GM18951 (cell line): ENCODE measurements at regions not wholly inside any gene's neighbourhood (a gene's known extent, or its start where the extent isn't known, plus 50 kb on each side); places are given as distances from the start of the nearest gene placed in this dataset.

Experiments
- POLR2A ChIP-seq: IDR thresholded peaks from 4 replicates; pipeline ENCODE4 v1.6.1; 2011; ENCODE audit warnings: mild to moderate bottlenecking; ENCODE audit not compliant: insufficient read length, insufficient read depth; ENCODE audit errors: extremely low read depth
- in situ Hi-C: fragments of 300-500 bp; cut with MboI; formaldehyde crosslinking; loops from one replicate; pipeline ENCODE4 v1.12.0; 2022; ENCODE audit warnings: low sequenced_read_pairs, mixed read lengths, inconsistent platforms; ENCODE audit not compliant: unreplicated experiment

DNA sequence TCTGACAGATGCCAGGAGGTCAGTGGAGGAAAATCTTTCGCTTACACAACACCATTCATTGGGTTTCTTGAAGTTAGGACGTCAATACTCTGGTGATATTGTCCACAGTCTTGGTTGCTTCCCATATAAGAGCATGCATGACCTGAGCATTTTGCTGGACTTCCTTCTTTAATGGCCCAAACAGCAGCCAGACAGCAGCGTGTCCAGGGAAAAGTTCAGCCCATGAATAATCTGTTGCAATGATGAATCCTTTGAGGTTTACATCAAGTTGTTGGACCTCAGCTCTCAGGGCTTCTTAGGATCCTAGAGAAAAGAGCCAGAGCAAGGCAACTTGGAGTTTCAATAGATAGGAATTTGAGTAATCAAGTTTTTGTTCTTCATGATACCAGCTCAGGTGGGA, 155.6 kb upstream of the MGAT5 start:
- in situ Hi-C loops: loop anchor here (25.0 kb wide), 1 partner anchor 211 kb away; no protein-coding TSS in a partner anchor
- no peak for TF ChIP-seq POLR2A

GRCh38 chr2:134099273-134099672, 154.6 kb upstream of the MGAT5 start:
- in situ Hi-C loops: loop anchor here (25.0 kb wide), 1 partner anchor 212 kb away; no protein-coding TSS in a partner anchor

GRCh38 chr2:134103196-134103595, 150.7 kb upstream of the MGAT5 start:
- in situ Hi-C loops: no loop called here
- TF ChIP-seq POLR2A: no peak

More at GRCh38 chr2:134099273-134099672, 154.6 kb upstream of the MGAT5 start:
- no peak for TF ChIP-seq POLR2A

- in situ Hi-C loops: no loop called here
Measured at GRCh38 chr2:134104754-134105153, 149.1 kb upstream of the MGAT5 start.

GRCh38 chr2:134107402-134107801, 146.5 kb upstream of the MGAT5 start:
- no peak for TF ChIP-seq POLR2A
- in situ Hi-C loops: no loop called here

More at GRCh38 chr2:134104754-134105153, 149.1 kb upstream of the MGAT5 start:
- no peak for TF ChIP-seq POLR2A

GRCh38 chr2:134108113-134108512, 145.8 kb upstream of the MGAT5 start:
- in situ Hi-C loops: no loop called here
- TF ChIP-seq POLR2A: no peak

DNA sequence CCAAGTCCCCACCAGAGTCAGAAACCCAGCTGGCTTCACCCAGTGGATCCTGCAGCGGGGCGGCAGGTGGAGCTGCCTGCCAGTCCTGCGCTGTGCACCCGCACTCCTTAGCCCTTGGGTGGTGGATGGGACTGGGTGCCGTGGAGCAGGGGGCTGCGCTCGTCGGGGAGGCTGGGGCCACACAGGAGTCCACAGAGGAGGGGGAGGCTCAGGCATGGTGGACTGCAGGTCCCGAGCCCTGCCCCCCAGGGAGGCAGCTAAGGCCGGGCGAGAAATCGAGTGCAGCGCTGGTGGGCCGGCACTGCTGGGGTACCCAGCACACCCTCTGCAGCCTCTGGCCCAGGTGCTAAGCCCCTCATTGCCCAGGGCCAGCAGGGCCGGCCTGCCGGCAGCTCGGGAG, 144.6 kb upstream of the MGAT5 start:
- TF ChIP-seq POLR2A: no peak
- in situ Hi-C loops: no loop called here

GRCh38 chr2:134109725-134110124, 144.1 kb upstream of the MGAT5 start:
- in situ Hi-C loops: no loop called here
- no peak for TF ChIP-seq POLR2A

DNA sequence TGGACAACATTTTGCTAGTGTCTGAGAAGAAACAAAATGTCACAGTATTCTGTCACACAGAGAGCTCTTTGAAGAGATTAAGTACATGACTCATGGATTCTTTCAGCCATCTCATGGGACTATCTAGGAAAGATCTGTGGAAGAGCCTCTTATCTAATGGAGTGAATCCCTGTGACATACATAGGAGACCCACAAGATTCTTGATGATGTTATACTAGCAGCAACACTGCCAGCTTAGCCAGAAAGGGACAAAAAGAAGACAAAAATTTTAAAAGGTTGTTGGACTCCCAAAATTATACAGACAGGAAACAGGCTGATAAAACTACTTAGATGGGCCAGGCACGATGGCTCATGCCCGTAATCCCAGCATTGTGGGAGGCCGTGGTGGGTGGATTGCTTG, 143.3 kb upstream of the MGAT5 start:
- in situ Hi-C loops: no loop called here
- TF ChIP-seq POLR2A: no peak

DNA sequence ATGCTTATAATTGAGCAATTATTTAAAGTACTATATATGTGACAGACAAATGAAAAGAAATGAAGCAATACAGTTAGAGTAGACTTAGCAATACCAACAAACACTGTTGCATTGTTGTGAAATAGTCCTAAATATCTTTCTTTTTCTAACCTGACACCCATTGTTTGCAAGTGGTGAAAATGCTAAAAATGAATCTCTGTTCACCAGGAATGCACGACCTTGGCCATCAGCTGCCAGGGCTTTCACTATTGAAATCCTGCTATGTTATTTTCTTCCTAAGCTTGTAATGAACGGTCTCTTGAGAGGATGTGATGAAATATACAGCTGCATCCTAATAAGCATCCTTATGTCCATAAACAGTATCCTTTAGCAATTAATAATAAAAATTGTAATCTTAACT, 136.2 kb upstream of the MGAT5 start:
- no peak for TF ChIP-seq POLR2A

DNA sequence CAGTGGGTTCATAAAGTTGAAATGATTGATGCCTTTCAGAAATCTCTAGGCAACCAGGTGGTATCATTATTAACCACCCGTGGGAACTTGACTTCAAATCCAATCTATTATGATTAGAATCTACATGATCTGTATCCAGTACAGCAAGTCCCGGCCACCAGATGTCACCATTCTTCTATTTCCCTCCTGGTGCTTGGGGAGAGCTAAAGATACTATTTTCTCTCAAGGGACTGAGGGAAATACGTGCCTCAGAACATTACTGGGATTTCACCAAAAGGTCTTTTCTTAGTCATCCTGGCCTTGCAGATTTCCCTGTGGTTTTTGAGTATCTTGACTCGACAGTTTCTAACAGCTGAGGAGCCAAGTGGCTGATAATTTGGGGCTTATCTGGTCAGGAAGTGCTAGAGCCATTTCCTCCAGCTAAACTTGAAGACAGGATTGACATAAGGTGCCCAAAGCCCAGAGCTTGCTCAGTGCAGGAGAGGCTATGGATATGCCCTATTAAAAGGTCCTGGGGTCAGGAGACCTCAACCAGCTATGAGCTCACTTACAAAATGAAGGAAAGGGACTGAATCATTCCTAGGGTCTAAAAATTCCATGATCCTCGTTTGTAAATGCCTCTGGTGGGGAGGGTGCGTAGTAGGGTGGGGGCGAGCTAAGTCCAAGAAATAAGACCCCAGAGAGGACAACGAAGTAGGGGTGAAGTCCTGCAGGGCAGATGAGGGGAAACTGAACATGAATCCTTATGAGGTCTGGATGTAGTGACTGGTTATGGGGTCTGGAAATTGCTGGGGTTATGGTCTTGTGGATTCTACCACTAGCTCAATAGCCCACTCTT, 135.4 kb upstream of the MGAT5 start:
- no peak for TF ChIP-seq POLR2A
- in situ Hi-C loops: no loop called here

More for the DNA sequence above, 136.2 kb upstream of the MGAT5 start:
- in situ Hi-C loops: no loop called here

DNA sequence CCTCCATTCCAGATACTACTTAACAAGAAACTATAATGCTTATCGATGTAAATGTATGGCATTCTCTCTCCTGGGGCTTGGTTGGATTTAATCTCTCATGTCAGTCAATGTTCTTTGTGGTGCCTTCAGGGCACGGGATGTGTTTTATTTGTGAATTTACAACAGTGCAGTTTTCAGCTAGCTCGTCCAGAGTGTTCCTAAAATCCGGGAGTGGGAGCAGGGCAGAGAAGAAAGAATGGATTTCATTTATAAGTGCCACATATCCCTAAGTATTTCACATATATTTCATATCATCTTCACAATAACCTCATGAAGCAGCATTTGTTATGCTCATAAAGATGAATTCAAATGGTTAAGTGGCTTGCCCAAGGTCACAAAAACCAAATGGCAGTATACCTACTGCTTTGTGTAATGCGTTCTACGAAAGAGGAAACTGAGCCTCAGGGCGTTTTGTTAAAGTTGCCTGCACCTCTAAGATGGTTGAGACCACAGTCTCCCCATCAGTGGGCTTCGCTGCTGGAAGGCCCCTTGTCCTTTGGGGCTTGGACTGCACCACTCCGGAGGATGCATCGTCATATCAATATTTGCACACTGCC, 134.7 kb upstream of the MGAT5 start:
- in situ Hi-C loops: no loop called here

GRCh38 chr2:134119713-134120405, 134.0 kb upstream of the MGAT5 start:
- in situ Hi-C loops: loop anchor here (10.0 kb wide), 1 partner anchor 295 kb away; no protein-coding TSS in a partner anchor
- TF ChIP-seq POLR2A: peak; percentile 75

More for the DNA sequence above, 134.7 kb upstream of the MGAT5 start:
- TF ChIP-seq POLR2A: no peak

DNA sequence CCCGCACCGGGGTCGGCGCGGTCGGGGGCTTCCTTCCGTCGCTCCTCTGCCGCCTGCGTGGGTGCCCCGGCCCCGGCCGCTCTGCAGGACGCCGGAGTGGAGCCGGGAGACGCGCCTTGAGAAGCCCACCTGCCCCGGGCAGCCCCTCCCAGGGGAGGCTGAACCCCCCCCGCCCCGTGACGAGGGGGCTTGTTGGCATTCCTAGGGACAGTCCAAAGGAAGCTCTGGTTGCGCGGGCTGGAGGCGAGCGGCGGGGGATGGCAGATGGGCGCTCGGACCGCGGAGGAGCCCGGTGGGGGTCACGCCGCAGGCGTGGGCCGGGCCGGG, 133.5 kb upstream of the MGAT5 start:
- in situ Hi-C loops: loop anchor here (10.0 kb wide), 1 partner anchor 294 kb away; no protein-coding TSS in a partner anchor
- no peak for TF ChIP-seq POLR2A
